GM12872 (cell line): ENCODE measurements at regions not wholly inside any gene's neighbourhood (a gene's known extent, or its start where the extent isn't known, plus 50 kb on each side); places are given as distances from the start of the nearest gene placed in this dataset.

Experiments used
- TF ChIP-seq, protein P1 (sequence below): IDR thresholded peaks from 3 replicates; pipeline ENCODE4 v1.5.1; 2011; ENCODE audit warnings: low read depth, mild to moderate bottlenecking, low read length, moderate library complexity; ENCODE audit not compliant: insufficient read depth

DNA sequence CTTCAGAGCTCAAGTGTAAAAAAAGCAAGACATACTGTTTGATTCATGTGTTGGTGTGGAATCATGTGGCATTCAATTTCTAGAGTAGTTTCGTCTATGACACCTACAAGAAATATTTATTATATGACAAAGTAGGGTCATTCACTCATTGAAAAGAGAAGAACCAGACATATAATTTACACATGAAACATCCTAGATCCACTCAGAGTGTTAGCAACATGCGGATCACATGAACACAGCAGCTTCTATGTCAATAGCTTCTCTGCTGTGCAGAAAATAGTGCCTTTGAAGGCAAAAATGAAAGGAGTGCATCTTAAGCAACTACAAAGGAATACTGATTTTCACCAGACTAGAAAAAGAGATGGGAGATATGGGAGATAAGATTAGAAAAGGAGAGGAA, 569.8 kb downstream of the RPS29 start:
- TF ChIP-seq, protein P1, sequence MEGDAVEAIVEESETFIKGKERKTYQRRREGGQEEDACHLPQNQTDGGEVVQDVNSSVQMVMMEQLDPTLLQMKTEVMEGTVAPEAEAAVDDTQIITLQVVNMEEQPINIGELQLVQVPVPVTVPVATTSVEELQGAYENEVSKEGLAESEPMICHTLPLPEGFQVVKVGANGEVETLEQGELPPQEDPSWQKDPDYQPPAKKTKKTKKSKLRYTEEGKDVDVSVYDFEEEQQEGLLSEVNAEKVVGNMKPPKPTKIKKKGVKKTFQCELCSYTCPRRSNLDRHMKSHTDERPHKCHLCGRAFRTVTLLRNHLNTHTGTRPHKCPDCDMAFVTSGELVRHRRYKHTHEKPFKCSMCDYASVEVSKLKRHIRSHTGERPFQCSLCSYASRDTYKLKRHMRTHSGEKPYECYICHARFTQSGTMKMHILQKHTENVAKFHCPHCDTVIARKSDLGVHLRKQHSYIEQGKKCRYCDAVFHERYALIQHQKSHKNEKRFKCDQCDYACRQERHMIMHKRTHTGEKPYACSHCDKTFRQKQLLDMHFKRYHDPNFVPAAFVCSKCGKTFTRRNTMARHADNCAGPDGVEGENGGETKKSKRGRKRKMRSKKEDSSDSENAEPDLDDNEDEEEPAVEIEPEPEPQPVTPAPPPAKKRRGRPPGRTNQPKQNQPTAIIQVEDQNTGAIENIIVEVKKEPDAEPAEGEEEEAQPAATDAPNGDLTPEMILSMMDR: no peak

DNA sequence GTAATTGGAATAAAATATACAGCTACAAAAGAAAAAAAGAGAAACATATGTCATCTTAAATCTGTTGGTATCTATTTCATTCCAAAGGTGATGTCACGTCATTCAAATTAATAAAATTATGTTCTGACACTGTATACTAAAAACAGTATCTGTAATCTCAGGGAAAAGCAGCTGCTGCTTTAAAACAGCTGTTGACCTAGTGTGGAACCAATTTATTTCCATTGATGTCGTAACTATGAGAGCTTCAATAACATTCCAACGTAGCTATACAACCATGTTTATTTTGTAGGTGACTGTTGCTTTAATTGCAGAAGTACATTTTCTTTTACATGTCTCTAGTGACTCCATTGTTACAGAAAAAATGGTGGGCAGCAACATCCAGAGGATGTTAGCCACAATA, 571.7 kb downstream of the RPS29 start:
- TF ChIP-seq, protein P1: no peak

DNA sequence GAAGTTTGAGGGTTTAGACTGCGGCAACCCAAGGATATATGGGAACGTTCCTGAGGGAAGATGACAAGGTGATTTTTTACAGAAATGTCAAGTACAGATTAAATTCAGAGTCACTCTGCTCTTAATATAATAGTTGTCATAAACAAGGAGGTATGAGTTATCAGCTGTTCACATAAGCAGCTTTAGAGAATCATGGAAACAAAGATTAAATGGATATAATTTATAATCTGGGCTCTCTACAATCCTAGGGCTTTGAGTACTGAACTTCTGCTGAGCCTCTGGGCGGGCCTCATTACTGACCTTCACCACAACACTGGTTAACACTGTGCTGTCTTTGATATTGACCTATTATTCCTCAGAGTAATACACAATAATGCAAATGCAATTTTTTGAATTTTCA, 577.8 kb downstream of the RPS29 start:
- TF ChIP-seq, protein P1: no peak

DNA sequence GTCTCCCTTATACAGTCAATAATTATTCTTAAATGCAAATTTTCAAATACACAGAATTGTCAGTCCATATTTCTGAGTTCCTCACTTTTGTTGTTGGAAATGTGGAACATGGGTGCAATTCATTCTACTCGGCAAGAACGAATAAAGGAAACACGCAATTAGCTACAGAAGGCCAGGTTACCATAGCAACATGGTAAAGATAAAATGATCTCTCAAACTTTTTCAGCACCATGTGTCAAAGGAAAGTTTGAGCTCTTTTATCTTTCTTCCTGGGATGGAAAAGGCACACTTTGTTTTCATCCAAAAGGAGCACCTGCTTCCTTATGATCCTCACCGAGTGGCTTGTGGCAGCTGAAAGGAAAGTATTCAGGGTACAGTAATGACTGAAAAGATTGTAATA, 595.0 kb downstream of the RPS29 start:
- TF ChIP-seq, protein P1: no peak

DNA sequence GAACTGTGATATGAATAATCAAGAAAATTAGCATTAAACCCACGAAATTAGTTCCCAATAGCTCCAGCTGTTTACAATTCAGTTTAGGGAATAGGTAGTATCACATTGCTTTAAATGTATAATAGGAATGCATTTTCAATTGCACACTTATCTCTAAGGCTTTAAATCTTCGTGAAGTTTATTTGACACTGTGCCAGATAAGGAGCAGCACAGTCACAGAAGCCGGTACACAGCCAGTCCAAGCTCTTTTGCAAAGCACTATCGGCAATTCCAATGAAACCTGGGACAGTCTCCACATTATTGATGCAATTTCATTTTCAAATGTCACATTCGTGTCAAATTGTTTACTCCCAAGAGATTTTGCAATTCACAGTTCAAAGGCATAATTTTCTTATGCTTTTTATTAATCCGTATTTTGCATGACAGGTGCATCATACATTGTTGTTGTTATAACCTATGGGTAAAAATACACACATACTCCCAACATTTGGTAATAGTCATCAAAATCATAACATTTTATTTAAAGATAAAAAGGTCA, 602.8 kb downstream of the RPS29 start:
- TF ChIP-seq, protein P1: no peak

DNA sequence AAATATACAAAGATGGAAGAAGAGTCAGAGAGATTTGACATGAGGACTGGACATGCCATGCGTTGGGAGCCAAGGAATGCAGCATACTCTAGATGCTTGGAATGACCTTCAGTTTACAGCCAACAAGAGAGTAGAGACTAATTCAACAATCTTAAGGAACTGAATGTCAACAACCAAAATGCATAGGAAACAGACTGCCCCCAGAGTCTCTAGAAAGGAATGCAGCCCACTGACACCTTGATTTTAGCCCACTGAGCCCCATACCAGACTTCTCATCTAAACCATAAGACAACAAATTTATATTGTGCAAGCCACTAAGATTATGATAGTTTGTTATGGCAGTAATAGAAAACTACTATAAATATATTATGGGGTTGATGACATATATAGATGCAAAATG, 611.2 kb downstream of the RPS29 start:
- TF ChIP-seq, protein P1: peak; percentile 34; the same call in 1 of the 3 replicates

DNA sequence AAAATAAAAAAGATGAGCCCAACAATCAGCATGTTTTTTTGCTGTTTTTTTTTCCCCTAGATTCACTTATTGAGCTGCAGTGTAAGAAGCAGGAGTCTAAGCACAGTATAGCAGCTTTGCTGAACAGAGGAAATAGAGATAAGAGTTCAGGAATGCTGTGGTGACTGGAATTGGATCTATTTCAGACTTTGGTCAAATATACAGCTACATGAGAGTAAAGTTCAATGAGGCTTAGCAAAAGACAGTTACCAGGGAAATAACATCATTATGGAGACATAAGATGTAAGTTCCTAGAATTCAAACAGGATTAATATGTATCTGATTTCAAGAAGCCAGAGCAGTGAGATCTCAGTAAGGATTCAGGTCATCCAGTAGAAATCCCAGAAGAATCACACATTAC, 613.0 kb downstream of the RPS29 start:
- TF ChIP-seq, protein P1: no peak
